ENCODE measurements at regions not wholly inside any gene's neighbourhood (a gene's known extent, or its start where the extent isn't known, plus 50 kb on each side); places are given as distances from the start of the nearest gene placed in this dataset.

DNA sequence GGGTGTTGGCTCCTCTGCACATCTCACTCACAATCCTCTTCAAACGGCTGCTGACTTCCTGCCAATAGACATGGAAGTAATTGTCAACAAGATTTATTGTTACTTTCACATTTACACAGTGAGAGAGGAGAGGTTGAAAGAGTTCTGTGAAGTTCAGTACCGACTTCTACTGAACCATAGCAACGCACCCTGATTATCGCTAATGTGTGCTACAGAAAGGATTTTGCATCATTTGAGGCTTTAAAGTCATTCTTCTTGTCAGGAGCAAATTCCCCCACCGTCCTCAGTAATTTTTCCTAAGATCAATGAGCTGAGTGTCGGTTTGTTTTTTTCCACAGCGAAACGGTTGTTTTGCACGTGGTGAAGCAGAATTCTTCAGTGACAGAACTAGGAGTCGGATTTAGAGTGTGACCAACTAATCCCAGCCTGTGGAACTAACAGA is 361.0 kb downstream of the ADGRL2 start (continued):
- no peak for TF ChIP-seq JUND (IDR thresholded peaks at IDR 0.05; ENCODE audit: low read depth, low read length)
- peak; percentile 59 for TF ChIP-seq BMI1 (IDR thresholded peaks at IDR 0.05; ENCODE audit: borderline replicate concordance)
- TF ChIP-seq PML (IDR thresholded peaks at IDR 0.05; ENCODE audit: low read length) = no peak
- 0 out of 2 replicates have a peak, but pooled peaks have one; percentile 32 for TF ChIP-seq ZSCAN29 (IDR thresholded peaks at IDR 0.05)
- 0 out of 2 replicates have a peak, but pooled peaks have one; percentile 27 for TF ChIP-seq BCL11A (IDR thresholded peaks at IDR 0.05; ENCODE audit: low read depth, low read length)
- TF ChIP-seq PAX8 (IDR thresholded peaks at IDR 0.05) = no peak
- TF ChIP-seq, protein P1, sequence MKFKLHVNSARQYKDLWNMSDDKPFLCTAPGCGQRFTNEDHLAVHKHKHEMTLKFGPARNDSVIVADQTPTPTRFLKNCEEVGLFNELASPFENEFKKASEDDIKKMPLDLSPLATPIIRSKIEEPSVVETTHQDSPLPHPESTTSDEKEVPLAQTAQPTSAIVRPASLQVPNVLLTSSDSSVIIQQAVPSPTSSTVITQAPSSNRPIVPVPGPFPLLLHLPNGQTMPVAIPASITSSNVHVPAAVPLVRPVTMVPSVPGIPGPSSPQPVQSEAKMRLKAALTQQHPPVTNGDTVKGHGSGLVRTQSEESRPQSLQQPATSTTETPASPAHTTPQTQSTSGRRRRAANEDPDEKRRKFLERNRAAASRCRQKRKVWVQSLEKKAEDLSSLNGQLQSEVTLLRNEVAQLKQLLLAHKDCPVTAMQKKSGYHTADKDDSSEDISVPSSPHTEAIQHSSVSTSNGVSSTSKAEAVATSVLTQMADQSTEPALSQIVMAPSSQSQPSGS (IDR thresholded peaks at IDR 0.05; ENCODE audit: low read length) = no peak
- TF ChIP-seq NFYA (IDR thresholded peaks at IDR 0.05; ENCODE audit: borderline replicate concordance, low read depth, low read length) = no peak
- TF ChIP-seq, protein P2, sequence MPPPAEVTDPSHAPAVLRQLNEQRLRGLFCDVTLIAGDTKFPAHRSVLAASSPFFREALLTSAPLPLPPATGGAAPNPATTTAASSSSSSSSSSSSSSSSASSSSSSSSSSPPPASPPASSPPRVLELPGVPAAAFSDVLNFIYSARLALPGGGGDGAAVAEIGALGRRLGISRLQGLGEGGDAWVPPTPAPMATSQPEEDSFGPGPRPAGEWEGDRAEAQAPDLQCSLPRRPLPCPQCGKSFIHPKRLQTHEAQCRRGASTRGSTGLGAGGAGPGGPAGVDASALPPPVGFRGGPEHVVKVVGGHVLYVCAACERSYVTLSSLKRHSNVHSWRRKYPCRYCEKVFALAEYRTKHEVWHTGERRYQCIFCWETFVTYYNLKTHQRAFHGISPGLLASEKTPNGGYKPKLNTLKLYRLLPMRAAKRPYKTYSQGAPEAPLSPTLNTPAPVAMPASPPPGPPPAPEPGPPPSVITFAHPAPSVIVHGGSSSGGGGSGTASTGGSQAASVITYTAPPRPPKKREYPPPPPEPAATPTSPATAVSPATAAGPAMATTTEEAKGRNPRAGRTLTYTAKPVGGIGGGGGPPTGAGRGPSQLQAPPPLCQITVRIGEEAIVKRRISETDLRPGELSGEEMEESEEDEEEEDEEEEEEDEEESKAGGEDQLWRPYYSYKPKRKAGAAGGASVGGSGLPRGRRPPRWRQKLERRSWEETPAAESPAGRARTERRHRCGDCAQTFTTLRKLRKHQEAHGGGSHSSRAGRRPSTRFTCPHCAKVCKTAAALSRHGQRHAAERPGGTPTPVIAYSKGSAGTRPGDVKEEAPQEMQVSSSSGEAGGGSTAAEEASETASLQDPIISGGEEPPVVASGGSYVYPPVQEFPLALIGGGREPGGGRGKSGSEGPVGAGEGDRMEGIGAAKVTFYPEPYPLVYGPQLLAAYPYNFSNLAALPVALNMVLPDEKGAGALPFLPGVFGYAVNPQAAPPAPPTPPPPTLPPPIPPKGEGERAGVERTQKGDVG (CRISPR knock-in tag; IDR thresholded peaks at IDR 0.05) = no peak
- TF ChIP-seq, protein P3, sequence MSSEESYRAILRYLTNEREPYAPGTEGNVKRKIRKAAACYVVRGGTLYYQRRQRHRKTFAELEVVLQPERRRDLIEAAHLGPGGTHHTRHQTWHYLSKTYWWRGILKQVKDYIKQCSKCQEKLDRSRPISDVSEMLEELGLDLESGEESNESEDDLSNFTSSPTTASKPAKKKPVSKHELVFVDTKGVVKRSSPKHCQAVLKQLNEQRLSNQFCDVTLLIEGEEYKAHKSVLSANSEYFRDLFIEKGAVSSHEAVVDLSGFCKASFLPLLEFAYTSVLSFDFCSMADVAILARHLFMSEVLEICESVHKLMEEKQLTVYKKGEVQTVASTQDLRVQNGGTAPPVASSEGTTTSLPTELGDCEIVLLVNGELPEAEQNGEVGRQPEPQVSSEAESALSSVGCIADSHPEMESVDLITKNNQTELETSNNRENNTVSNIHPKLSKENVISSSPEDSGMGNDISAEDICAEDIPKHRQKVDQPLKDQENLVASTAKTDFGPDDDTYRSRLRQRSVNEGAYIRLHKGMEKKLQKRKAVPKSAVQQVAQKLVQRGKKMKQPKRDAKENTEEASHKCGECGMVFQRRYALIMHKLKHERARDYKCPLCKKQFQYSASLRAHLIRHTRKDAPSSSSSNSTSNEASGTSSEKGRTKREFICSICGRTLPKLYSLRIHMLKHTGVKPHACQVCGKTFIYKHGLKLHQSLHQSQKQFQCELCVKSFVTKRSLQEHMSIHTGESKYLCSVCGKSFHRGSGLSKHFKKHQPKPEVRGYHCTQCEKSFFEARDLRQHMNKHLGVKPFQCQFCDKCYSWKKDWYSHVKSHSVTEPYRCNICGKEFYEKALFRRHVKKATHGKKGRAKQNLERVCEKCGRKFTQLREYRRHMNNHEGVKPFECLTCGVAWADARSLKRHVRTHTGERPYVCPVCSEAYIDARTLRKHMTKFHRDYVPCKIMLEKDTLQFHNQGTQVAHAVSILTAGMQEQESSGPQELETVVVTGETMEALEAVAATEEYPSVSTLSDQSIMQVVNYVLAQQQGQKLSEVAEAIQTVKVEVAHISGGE (CRISPR knock-in tag; IDR thresholded peaks at IDR 0.05) = no peak
- TF ChIP-seq BACH1 (IDR thresholded peaks at IDR 0.05; ENCODE audit: borderline replicate concordance) = peak; percentile 53; the same call in 1 of the 2 replicates
- peak; percentile 91 for TF ChIP-seq MTA2 (IDR thresholded peaks at IDR 0.05; ENCODE audit: low read depth)
- TF ChIP-seq, protein P4, sequence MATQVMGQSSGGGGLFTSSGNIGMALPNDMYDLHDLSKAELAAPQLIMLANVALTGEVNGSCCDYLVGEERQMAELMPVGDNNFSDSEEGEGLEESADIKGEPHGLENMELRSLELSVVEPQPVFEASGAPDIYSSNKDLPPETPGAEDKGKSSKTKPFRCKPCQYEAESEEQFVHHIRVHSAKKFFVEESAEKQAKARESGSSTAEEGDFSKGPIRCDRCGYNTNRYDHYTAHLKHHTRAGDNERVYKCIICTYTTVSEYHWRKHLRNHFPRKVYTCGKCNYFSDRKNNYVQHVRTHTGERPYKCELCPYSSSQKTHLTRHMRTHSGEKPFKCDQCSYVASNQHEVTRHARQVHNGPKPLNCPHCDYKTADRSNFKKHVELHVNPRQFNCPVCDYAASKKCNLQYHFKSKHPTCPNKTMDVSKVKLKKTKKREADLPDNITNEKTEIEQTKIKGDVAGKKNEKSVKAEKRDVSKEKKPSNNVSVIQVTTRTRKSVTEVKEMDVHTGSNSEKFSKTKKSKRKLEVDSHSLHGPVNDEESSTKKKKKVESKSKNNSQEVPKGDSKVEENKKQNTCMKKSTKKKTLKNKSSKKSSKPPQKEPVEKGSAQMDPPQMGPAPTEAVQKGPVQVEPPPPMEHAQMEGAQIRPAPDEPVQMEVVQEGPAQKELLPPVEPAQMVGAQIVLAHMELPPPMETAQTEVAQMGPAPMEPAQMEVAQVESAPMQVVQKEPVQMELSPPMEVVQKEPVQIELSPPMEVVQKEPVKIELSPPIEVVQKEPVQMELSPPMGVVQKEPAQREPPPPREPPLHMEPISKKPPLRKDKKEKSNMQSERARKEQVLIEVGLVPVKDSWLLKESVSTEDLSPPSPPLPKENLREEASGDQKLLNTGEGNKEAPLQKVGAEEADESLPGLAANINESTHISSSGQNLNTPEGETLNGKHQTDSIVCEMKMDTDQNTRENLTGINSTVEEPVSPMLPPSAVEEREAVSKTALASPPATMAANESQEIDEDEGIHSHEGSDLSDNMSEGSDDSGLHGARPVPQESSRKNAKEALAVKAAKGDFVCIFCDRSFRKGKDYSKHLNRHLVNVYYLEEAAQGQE (IDR thresholded peaks at IDR 0.05; ENCODE audit: low read depth, low read length) = no peak
- TF ChIP-seq ESRRA (IDR thresholded peaks at IDR 0.05; ENCODE audit: low read length) = no peak
- TF ChIP-seq ASH2L (IDR thresholded peaks at IDR 0.05; ENCODE audit: borderline replicate concordance, low read depth) = no peak
- TF ChIP-seq TAF1 (IDR thresholded peaks at IDR 0.05; ENCODE audit: borderline replicate concordance, low read depth, low read length) = no peak
- TF ChIP-seq GATAD2B (conservative IDR thresholded peaks at IDR 0.05; ENCODE audit: low read depth) = no peak
- peak; percentile 59 for TF ChIP-seq ATF7 (IDR thresholded peaks at IDR 0.05; ENCODE audit: low read depth)
